Skeletal muscle satellite cell (primary cell): ENCODE measurements at regions not wholly inside any gene's neighbourhood (a gene's known extent, or its start where the extent isn't known, plus 50 kb on each side); places are given as distances from the start of the nearest gene placed in this dataset.
"Not testable (repeated sequence)": the region's sequence is repeated elsewhere in the genome, so short reads cannot be mapped to it uniquely, and the experiment has no call there.

Experiments used
- H3K27me3 ChIP-seq: 2 replicates; pipeline ENCODE4 v1.7.0; 2013; ENCODE audit warnings: low read length; ENCODE audit not compliant: control insufficient read depth, insufficient read depth
- H3K36me3 ChIP-seq: 2 replicates; pipeline ENCODE4 v1.7.0; 2013; ENCODE audit warnings: mild to moderate bottlenecking, control low read depth, low read length; ENCODE audit not compliant: insufficient read depth
- H3K4me1 ChIP-seq: 2 replicates; pipeline ENCODE4 v1.7.0; 2013; ENCODE audit warnings: low read length; ENCODE audit not compliant: control insufficient read depth, insufficient read depth
- H3K4me2 ChIP-seq: 2 replicates; pipeline ENCODE4 v1.7.0; 2013; ENCODE audit warnings: mild to moderate bottlenecking, low read length
- H3K4me3 ChIP-seq: 2 replicates; pipeline ENCODE4 v1.7.0; 2013; ENCODE audit warnings: low read length
- H3K9ac ChIP-seq: 2 replicates; pipeline ENCODE4 v1.7.0; 2013; ENCODE audit warnings: mild to moderate bottlenecking, low read depth, low read length, moderate library complexity
- H3K9me3 ChIP-seq: replicated peaks from 2 replicates; pipeline ENCODE4 v1.7.0; 2013; ENCODE audit warnings: mild to moderate bottlenecking, control low read depth, low read length

GRCh38 chr10:61039868-61040267, 95.9 kb upstream of the RHOBTB1 start:
- Histone ChIP-seq H3K4me1 (no peaks in the 10 kb centered on the region), H3K9me3 (no peaks in the 10 kb centered on the region), H3K9ac (no peak overlapping the region)

GRCh38 chr10:61037261-61037830, 93.4 kb upstream of the RHOBTB1 start:
- H3K4me2 ChIP-seq, H3K9me3 ChIP-seq, H3K9ac ChIP-seq, H3K36me3 ChIP-seq, H3K27me3 ChIP-seq, H3K4me1 ChIP-seq, H3K4me3 ChIP-seq: not testable (repeated sequence)

More at GRCh38 chr10:61039868-61040267, 95.9 kb upstream of the RHOBTB1 start:
- peaks cover 4% of the 10 kb centered on the region for H3K27me3 ChIP-seq
- H3K4me2 ChIP-seq = no peak overlapping the region
- no peak overlapping the region for H3K4me3 ChIP-seq
- H3K36me3 ChIP-seq = no peaks in the 10 kb centered on the region

- not testable (repeated sequence) for H3K4me3 ChIP-seq, H3K9ac ChIP-seq, H3K9me3 ChIP-seq, H3K4me2 ChIP-seq, H3K4me1 ChIP-seq, H3K27me3 ChIP-seq, H3K36me3 ChIP-seq
These were observed 92.2 kb upstream of the RHOBTB1 start for GRCh38 chr10:61036148-61036547.

- H3K9ac ChIP-seq = no peak overlapping the region
- no peak overlapping the region for H3K4me3 ChIP-seq
- H3K36me3 ChIP-seq = no peaks in the 10 kb centered on the region
- H3K4me1 ChIP-seq = peaks cover 14% of the 10 kb centered on the region
- no peaks in the 10 kb centered on the region for H3K9me3 ChIP-seq
- no peaks in the 10 kb centered on the region for H3K27me3 ChIP-seq
- H3K4me2 ChIP-seq = no peak overlapping the region
These were observed 87.4 kb upstream of the RHOBTB1 start for GRCh38 chr10:61031341-61031740.

GRCh38 chr10:61029411-61029810, 85.4 kb upstream of the RHOBTB1 start:
- H3K9me3 ChIP-seq = no peaks in the 10 kb centered on the region
- H3K36me3 ChIP-seq = no peaks in the 10 kb centered on the region
- no peak overlapping the region for H3K4me2 ChIP-seq
- H3K27me3 ChIP-seq = peaks cover 4% of the 10 kb centered on the region
- H3K9ac ChIP-seq = no peak overlapping the region
- H3K4me3 ChIP-seq = no peak overlapping the region
- H3K4me1 ChIP-seq = peaks cover 14% of the 10 kb centered on the region

- H3K27me3 ChIP-seq = peaks cover 4% of the 10 kb centered on the region
- H3K4me2 ChIP-seq = no peak overlapping the region
- H3K4me3 ChIP-seq = no peak overlapping the region
- H3K9ac ChIP-seq = no peak overlapping the region
- H3K4me1 ChIP-seq = peaks cover 14% of the 10 kb centered on the region
- H3K9me3 ChIP-seq = no peaks in the 10 kb centered on the region
- H3K36me3 ChIP-seq = no peaks in the 10 kb centered on the region
These were observed 84.9 kb upstream of the RHOBTB1 start for GRCh38 chr10:61028861-61029361.

GRCh38 chr10:61024856-61025201, 80.8 kb upstream of the RHOBTB1 start:
- Histone ChIP-seq H3K4me2 (no peak overlapping the region), H3K4me1 (peaks cover 14% of the 10 kb centered on the region), H3K4me3 (no peak overlapping the region), H3K9ac (no peak overlapping the region), H3K27me3 (peaks cover 4% of the 10 kb centered on the region), H3K9me3 (no peaks in the 10 kb centered on the region), H3K36me3 (no peaks in the 10 kb centered on the region)

- Histone ChIP-seq H3K9ac (no peak overlapping the region), H3K27me3 (peaks cover 4% of the 10 kb centered on the region), H3K36me3 (no peaks in the 10 kb centered on the region), H3K9me3 (no peaks in the 10 kb centered on the region), H3K4me1 (peaks cover 9% of the 10 kb centered on the region), H3K4me2 (no peak overlapping the region), H3K4me3 (no peak overlapping the region)
These were observed 80.3 kb upstream of the RHOBTB1 start for GRCh38 chr10:61024151-61024855.

- H3K9me3 ChIP-seq = no peaks in the 10 kb centered on the region
- no peak overlapping the region for H3K4me3 ChIP-seq
- H3K27me3 ChIP-seq = peaks cover 4% of the 10 kb centered on the region
- no peaks in the 10 kb centered on the region for H3K36me3 ChIP-seq
- H3K4me2 ChIP-seq = no peak overlapping the region
- H3K9ac ChIP-seq = no peak overlapping the region
- H3K4me1 ChIP-seq = no peaks in the 10 kb centered on the region
These were observed 79.1 kb upstream of the RHOBTB1 start for GRCh38 chr10:61023053-61023452.

- peaks cover 4% of the 10 kb centered on the region for H3K27me3 ChIP-seq
- no peaks in the 10 kb centered on the region for H3K9me3 ChIP-seq
- no peak overlapping the region for H3K4me3 ChIP-seq
- no peaks in the 10 kb centered on the region for H3K36me3 ChIP-seq
- no peaks in the 10 kb centered on the region for H3K4me1 ChIP-seq
- no peak overlapping the region for H3K4me2 ChIP-seq
- no peak overlapping the region for H3K9ac ChIP-seq
These were observed 77.9 kb upstream of the RHOBTB1 start for GRCh38 chr10:61021926-61022325.

- Histone ChIP-seq H3K4me2 (no peak overlapping the region), H3K36me3 (no peaks in the 10 kb centered on the region), H3K9me3 (no peaks in the 10 kb centered on the region), H3K9ac (no peak overlapping the region), H3K4me3 (no peak overlapping the region), H3K4me1 (no peaks in the 10 kb centered on the region), H3K27me3 (peaks cover under 1% of the 10 kb centered on the region)
These were observed 76.6 kb upstream of the RHOBTB1 start for GRCh38 chr10:61020420-61021158.
